HEK293 (cell line): ENCODE measurements at regions not wholly inside any gene's neighbourhood (a gene's known extent, or its start where the extent isn't known, plus 50 kb on each side); places are given as distances from the start of the nearest gene placed in this dataset.

ENCODE experiments used
- CTCF ChIP-seq: fragments of 450-650 bp; formaldehyde crosslinking; IDR thresholded peaks from 2 replicates; pipeline ENCODE4 v1.5.1; 2016; ENCODE audit warnings: missing biosample characterization, missing genetic modification characterization
- PATZ1 ChIP-seq: fragments of 450-650 bp; formaldehyde crosslinking; IDR thresholded peaks from 2 replicates; pipeline ENCODE4 v1.5.1; 2016; ENCODE audit warnings: missing biosample characterization, missing genetic modification characterization
- TCF7L2 ChIP-seq: IDR thresholded peaks from 2 replicates; pipeline ENCODE4 v1.6.1; 2011; ENCODE audit warnings: low read depth, mild to moderate bottlenecking, inconsistent platforms, low read length, moderate library complexity, borderline replicate concordance
- ZBTB1 ChIP-seq: fragments of 450-650 bp; formaldehyde crosslinking; IDR thresholded peaks from 2 replicates; pipeline ENCODE4 v1.5.1; 2016; ENCODE audit warnings: missing biosample characterization, missing genetic modification characterization
- ZBTB21 ChIP-seq: fragments of 450-650 bp; formaldehyde crosslinking; IDR thresholded peaks from 2 replicates; pipeline ENCODE4 v1.5.1; 2017; ENCODE audit warnings: missing biosample characterization, missing genetic modification characterization
- ZBTB26 ChIP-seq: fragments of 450-650 bp; formaldehyde crosslinking; optimal IDR thresholded peaks from 2 replicates; pipeline ENCODE3; 2016; ENCODE audit warnings: missing biosample characterization, mild to moderate bottlenecking, missing genetic modification characterization
- ZNF175 ChIP-seq: fragments of 450-650 bp; formaldehyde crosslinking; IDR thresholded peaks from 2 replicates; pipeline ENCODE4 v1.5.1; 2016; ENCODE audit warnings: missing biosample characterization, missing genetic modification characterization
- ZNF274 ChIP-seq, 2 experiments: fragments of 200-500 bp in 1 of 2; fragments of 450-650 bp in 1 of 2; sonication (Bioruptor generic) in 1 of 2; formaldehyde crosslinking in 1 of 2; IDR thresholded peaks; 2 replicates each; pipeline versions ENCODE4 v1.5.1 to v1.6.1; 2014 to 2016; ENCODE audit warnings: borderline replicate concordance in 1 of 2, inconsistent platforms in 1 of 2, low read length in 1 of 2, missing biosample characterization in 1 of 2, missing genetic modification characterization in 1 of 2
- ZNF394 ChIP-seq: fragments of 450-650 bp; formaldehyde crosslinking; IDR thresholded peaks from 2 replicates; pipeline ENCODE4 v1.5.1; 2016; ENCODE audit warnings: missing biosample characterization, missing genetic modification characterization, mild to moderate bottlenecking, moderate library complexity, borderline replicate concordance
- ZNF426 ChIP-seq: fragments of 450-650 bp; formaldehyde crosslinking; IDR thresholded peaks from 2 replicates; pipeline ENCODE4 v1.5.1; 2017; ENCODE audit warnings: missing biosample characterization, missing genetic modification characterization, mild to moderate bottlenecking, inconsistent platforms, moderate library complexity
- ZNF704 ChIP-seq: fragments of 450-650 bp; formaldehyde crosslinking; IDR thresholded peaks from 2 replicates; pipeline ENCODE4 v1.5.1; 2016; ENCODE audit warnings: missing biosample characterization, missing genetic modification characterization
- ZNF707 ChIP-seq: fragments of 450-650 bp; formaldehyde crosslinking; IDR thresholded peaks from 2 replicates; pipeline ENCODE4 v1.5.1; 2016; ENCODE audit warnings: missing biosample characterization, missing genetic modification characterization

DNA sequence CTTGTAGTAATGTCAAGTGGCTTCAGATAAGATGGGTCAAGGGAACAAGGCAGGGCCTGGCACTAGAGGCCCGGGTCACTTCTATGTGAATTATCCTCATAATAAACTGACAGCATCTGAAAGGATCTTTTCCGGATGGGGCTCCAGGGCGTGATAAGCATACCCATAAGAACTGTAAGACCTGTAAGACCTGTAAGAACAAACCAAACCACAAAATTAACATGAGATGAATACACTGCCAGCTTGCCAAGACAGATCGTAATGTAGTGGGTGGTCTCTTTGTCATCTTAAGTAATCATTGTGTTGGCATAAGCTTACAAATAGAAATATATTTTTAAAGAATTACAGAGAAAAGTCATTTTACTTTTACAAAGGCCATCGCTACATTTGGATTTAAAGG lies 334.9 kb downstream of the RFPL4B start:
- no peak for TF ChIP-seq ZNF274 (IDR thresholded peaks at IDR 0.05; ENCODE audit: low read length)
- TF ChIP-seq ZNF274 (tag by site-specific recombination; IDR thresholded peaks at IDR 0.05; ENCODE audit: borderline replicate concordance), result no peak
- TF ChIP-seq ZBTB21 (tag by site-specific recombination), result no peak
- no peak for TF ChIP-seq ZBTB1 (tag by site-specific recombination)
- TF ChIP-seq CTCF, result no peak
- no peak for TF ChIP-seq ZBTB26 (tag by site-specific recombination)
- TF ChIP-seq ZNF707 (tag by site-specific recombination), result no peak
- no peak for TF ChIP-seq PATZ1
- TF ChIP-seq ZNF704 (tag by site-specific recombination), result no peak
- TF ChIP-seq ZNF394 (tag by site-specific recombination), result no peak
- no peak for TF ChIP-seq ZNF426 (tag by site-specific recombination)
- TF ChIP-seq TCF7L2, result no peak
- no peak for TF ChIP-seq ZNF175
